RPMI7951 (cell line): ENCODE measurements at regions not wholly inside any gene's neighbourhood (a gene's known extent, or its start where the extent isn't known, plus 50 kb on each side); places are given as distances from the start of the nearest gene placed in this dataset.
"Not testable (repeated sequence)": the region's sequence is repeated elsewhere in the genome, so short reads cannot be mapped to it uniquely, and the experiment has no call there.

Source experiments
- DNase-seq: peaks from one replicate; pipeline ENCODE4 v3.0.0-alpha.2; 2012; ENCODE audit warnings: low read depth

- DNase-seq: no peak
These were observed 388.9 kb upstream of the RGPD4 start for GRCh38 chr2:107437807-107438206.

GRCh38 chr2:107448160-107448559, 378.5 kb upstream of the RGPD4 start:
- DNase-seq: no peak

GRCh38 chr2:107461301-107461700, 365.4 kb upstream of the RGPD4 start:
- no peak for DNase-seq

DNA sequence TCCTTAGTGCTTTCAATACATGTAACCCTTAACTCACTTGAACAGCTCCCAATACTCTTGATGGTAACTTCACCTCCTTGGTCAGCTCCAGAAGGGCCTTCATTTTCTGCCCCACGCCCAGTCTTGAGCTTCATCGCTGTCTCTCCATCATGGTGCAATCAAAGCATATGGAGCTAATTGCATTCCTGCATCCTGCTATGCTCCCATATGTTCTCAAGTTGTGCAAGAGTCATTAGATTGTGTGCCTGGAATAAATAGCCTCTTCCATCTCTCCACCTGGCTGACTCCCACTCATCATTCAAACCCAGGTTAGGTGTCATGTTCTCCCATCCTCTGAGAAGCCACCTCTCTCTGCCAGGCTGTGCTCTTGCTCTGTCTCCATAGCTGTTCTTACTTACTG, 364.5 kb upstream of the RGPD4 start:
- no peak for DNase-seq

- no peak for DNase-seq
These were observed 360.5 kb upstream of the RGPD4 start for GRCh38 chr2:107466241-107466640.

GRCh38 chr2:107466984-107467773, 359.5 kb upstream of the RGPD4 start:
- DNase-seq: no peak

DNA sequence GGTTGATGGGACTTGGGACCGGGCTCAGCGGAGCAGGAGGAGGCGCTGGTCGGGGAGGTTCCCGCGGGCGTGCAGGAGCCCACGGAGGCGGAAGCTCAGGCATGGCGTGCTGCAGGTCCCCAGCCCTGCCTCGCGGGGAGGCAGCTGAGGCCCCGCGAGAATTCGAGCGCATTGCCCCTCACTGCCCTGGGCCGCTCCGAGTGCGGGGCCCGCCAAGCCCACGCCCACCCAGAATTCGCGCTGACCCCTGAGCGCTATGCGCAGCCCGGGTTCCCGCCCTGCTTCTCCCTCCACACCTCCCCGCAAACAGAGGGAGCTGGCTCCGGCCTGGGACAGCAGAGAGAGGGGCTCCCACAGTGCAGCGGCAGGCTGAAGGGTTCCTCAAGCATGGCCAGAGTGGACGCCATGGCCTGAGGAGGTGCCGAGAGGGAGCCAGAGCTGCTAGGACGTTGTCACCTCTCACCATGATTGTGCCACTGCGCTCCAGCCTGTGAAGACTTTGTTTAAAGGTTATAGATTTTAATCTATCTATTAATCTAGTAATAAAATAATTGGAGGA, 357.2 kb upstream of the RGPD4 start:
- no peak for DNase-seq

- no peak for DNase-seq
These were observed 353.5 kb upstream of the RGPD4 start for GRCh38 chr2:107473150-107473549.

DNA sequence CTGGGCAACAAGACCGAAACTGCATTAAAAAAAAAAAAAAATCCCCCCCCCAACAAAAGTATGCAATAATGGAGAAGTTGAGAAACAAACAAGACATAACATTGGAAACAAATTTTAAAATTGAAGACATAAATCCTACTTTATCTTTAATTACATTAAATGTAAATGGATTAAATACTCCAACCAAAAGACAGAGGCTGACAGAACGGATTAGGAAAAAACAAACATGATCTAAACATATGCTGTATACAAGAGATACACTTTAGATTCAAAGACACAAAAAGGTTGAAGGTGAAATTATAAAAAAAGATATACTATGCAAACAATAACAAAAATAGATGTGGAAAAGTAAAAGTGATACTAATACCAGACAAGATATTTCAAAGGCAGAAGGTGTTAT, 350.8 kb upstream of the RGPD4 start:
- DNase-seq: no peak

DNA sequence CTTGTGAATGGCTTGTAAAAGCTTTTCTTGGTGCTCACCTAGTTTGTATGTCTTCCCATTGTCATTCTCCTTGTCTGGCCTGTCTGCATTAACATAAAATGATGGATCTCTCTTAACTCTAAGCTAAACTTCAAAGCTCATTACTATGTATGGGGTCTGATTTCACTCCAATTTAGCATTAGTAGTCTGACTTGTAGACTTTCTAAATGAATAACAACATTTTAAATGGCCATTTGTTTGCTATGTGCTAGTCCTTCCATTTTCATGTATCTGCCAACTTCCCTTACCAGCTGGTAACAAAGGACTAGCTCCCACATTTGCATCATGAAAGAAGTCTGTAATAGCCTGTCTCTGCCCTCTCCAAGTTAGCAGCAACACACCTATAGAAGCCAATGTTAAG, 324.2 kb upstream of the RGPD4 start:
- DNase-seq: no peak

DNA sequence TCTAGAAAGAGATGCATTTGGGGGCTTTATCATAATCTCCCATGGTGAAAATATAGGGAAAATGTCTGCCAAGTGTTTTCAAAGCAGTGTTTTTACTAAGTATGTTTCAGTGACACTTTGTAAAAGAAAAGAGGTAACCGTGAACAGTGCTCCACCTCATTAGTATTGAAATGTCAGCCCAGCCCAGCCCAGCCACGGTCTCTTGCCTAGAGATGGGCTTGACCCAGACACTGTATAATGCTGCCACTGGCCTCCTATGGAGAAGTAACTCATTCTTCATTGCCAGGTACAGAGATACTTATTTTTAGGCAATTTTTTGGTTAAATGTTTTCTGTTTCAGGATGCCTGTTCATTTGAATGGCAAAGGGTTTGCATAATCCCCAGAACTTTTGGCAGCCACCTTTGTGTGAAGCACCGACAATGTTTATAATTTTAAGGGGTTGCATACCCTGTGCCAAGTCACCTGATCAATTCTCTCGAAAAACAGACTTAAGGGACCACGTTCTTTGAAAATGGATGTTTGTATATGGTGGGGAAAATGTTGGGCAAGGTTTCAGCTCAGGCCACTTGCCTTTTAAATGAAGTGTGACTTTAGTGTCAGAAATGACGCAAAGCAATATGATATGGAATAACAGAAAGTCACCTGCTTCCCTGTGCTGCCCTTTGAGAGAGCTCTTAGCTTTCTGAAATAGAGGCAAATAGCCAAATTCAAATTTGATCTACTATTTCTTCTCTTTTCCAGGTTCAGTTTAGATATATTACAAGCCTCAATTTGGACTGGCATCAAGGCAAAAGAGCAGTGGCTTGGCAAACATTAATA, 314.5 kb upstream of the RGPD4 start:
- no peak for DNase-seq

- DNase-seq: no peak
These were observed 301.3 kb upstream of the RGPD4 start for GRCh38 chr2:107525406-107525805.

DNA sequence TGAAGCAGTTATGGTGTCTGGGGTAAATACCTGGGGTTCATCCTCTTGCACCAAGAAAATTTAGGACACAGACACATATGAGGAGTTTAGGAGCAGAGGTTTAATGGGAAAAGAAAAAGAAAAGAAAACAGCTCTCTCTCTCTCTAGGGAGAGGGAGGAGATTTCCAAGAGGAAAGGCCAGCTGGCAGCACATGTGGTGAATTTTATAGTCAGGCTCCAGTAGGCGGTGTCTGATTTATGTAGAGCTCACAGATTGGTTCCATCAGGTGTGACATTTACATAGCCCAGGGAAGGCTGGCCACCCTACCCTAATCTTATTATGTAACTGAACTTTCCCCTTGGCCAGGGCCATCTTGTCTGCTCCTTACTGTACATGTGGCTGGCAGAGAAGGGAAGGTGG, 297.5 kb upstream of the RGPD4 start:
- DNase-seq: peak; percentile 37

DNA sequence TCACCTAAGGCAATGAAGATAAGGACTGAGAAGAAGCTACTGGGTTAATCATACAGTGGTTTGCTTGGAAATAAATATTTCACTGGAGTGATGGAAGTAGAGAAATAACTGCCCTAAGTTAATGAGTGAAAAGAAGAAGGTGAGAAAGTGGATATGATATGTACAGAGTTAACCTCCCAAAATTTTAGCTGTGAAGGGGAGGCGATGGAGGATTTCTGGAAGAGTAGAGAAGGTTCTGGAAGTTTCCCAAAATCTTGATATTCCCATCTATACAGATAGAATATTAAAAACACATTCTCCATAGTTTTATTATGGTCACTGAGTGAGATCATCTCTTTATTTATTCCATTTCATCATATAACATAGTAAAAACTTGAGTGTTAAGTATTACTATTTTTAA, 296.6 kb upstream of the RGPD4 start:
- DNase-seq: no peak

DNA sequence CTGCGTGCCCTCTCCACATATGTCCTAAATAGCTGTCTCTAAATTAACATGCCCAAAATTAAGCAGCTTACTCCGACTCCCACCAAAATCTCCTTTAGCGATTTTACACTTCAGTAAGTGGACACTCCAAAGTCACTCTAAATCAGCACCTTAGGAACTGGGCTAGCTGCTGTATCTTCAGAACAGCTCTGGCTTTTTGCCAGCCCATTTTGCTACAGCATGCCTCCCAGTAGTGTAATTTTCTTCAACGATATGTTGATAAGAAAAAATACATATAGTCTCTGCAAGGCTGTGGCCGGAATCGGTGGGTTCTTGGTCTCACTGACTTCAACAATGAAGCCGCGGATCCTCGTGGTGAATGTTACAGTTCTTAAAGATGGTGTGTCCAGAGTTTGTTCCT, 291.8 kb upstream of the RGPD4 start:
- no peak for DNase-seq

DNA sequence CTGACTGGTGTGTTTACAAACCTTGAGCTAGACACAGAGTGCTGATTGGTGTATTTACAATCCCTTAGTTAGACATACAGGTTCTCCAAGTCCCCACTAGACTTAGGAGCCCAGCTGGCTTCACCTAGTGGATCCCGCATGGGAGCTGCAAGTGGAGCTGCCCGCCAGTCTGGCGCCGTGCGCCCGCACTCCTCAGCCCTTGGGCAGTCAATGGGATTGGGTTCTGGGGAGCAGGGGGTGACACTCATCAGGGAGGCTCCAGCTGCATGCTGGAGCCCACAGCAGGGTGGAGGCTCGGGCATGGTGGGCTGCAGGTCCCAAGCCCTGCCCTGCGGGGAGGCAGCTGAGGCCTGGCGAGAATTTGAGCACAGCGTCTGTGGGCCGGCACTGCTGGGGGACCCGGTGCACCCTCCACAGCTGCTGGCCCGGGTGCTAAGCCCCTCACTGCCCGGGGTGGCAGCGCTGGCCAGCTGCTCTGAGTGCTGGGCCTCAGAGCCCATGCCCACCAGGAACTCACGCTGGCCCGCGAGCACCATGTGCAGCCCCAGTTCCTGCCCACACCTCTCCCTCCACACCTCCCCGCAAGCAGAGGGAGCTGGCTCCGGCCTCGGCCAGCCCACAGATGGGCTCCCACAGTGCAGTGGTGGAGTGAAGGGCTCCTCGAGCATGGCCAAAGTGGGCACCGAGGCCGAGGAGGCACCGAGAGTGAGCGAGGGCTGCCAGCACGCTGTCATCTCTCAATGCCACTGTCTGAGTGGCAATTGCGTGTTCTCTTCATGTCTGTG, 290.6 kb upstream of the RGPD4 start:
- not testable (repeated sequence) for DNase-seq

- no peak for DNase-seq
These were observed 284.4 kb upstream of the RGPD4 start for GRCh38 chr2:107542314-107542740.

DNA sequence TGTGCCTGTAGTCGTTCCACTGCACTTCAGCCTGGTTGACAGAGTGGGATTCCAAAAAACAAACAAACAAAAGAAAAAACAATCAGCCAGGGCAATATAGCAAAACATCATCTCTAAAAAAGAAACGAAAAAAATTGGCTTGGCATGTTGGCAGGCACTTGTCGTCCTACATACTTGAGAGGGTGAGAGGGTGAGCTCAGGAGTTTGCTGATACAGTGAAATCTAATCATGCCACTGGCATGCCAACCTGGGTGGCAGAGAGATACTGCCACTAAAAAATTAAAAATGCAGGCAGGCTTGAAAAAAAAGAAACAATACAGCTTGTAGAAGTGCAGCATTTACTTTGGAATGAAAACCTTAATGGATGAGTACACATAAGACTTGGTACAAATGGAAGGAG, 282.9 kb upstream of the RGPD4 start:
- no peak for DNase-seq

GRCh38 chr2:107545066-107545465, 281.6 kb upstream of the RGPD4 start:
- no peak for DNase-seq

DNA sequence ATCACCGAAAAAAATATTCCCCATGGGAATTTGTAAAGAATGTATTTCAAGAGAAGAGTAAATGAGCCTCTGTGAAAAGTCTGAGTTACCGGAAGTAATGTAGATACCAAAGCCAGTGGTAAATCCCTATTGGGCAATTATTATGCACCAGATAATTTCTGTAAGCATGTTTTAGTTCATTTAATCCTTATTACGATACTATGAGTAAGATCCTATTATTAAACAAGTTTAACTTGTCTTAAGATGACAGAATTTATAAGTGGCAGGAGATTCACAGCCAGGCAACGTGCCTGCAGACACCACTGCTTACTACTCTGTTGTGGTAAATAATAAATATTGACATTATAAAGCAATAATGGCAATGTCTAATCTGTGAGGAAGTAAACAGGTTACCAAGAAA, 280.8 kb upstream of the RGPD4 start:
- DNase-seq: no peak

DNA sequence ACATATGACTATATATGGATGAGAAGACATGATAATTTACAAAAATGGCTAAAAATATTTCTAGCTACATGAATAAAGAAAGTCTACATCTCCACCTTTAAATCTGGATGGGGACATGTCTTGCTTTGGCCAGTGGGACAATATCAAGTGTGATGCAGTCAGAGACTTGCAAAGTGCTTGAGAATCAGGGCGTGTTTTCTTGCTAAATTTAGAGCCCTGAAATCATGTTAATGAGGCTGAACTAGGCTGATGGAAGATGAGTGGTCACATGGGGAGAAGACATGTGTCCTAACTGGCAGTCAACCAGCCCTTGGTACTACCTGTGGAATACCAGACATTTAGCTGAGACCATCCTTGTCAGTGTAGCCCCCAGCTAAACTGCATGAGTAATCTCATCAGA, 278.5 kb upstream of the RGPD4 start:
- no peak for DNase-seq

- no peak for DNase-seq
These were observed 273.6 kb upstream of the RGPD4 start for GRCh38 chr2:107553046-107553445.
